ENCODE measurements at regions not wholly inside any gene's neighbourhood (a gene's known extent, or its start where the extent isn't known, plus 50 kb on each side); places are given as distances from the start of the nearest gene placed in this dataset.
"Not testable (repeated sequence)": the region's sequence is repeated elsewhere in the genome, so short reads cannot be mapped to it uniquely, and the experiment has no call there.

DNA sequence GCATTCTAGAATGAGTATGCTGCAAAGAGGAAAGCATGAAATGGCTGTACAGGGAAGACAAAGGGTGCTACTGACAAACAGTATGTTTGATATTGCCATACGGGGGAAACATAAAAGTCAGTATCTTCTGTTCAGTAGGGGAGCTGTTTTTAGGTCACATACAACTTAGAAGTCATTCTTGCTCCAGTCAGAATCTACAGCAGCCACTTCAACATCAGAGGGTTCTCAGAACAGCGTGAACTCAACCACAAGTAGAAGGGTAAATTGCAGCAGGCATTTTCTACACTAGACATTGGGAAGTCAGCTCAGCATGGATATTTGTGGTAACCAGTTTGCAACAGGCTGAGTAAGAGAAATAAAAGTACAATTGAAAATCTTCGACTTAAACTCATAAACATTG lies 1241.8 kb upstream of the GOT2 start:
- no peak for DNase-seq (ENCODE audit: low read depth)
- TF ChIP-seq, protein P1, sequence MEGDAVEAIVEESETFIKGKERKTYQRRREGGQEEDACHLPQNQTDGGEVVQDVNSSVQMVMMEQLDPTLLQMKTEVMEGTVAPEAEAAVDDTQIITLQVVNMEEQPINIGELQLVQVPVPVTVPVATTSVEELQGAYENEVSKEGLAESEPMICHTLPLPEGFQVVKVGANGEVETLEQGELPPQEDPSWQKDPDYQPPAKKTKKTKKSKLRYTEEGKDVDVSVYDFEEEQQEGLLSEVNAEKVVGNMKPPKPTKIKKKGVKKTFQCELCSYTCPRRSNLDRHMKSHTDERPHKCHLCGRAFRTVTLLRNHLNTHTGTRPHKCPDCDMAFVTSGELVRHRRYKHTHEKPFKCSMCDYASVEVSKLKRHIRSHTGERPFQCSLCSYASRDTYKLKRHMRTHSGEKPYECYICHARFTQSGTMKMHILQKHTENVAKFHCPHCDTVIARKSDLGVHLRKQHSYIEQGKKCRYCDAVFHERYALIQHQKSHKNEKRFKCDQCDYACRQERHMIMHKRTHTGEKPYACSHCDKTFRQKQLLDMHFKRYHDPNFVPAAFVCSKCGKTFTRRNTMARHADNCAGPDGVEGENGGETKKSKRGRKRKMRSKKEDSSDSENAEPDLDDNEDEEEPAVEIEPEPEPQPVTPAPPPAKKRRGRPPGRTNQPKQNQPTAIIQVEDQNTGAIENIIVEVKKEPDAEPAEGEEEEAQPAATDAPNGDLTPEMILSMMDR (IDR thresholded peaks at IDR 0.05; ENCODE audit: insufficient read depth, low read depth, low read length): no peak
- no peak overlapping the region for H3K4me3 ChIP-seq (ENCODE audit: low read depth, low read length)

DNA sequence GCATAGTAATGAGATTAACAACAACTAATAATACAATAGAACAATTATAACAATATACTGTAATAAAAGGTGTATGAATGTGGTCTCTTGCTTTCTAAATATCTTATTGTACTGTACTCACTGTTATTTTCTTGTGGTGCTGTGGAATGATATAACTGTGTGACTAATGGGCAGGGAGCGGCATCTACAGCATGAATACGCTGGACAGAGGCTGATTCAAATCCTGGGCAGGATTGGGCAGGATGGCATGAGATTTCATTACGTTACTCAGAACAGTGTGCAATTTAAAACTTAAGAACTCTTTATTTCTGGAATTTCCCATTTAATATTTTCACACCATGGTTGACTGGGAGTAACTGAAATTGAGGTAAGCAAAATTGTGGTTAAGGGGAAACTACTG lies 1239.8 kb upstream of the GOT2 start:
- no peak for DNase-seq (ENCODE audit: low read depth)
- TF ChIP-seq, protein P1 (IDR thresholded peaks at IDR 0.05; ENCODE audit: insufficient read depth, low read depth, low read length): no peak
- H3K4me3 ChIP-seq (ENCODE audit: low read depth, low read length): no peak overlapping the region

DNA sequence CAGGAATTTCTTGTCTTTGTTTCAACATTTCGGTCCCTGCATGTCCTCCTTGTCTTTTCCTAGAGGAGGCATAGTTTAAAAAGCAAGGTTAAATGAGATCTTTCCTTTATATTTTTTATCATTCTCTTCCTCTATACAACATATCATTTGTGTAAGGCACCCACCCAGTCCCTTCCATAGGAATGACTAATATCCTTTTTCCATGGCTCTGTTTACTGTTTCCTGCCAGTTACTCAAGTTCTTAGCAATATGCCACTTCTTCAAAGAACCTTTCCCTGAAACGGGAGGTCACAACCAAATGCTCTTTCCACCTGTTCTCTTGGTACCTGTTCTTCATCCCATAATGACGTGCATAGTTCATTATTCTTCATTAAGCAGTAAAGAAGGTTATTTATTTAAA lies 1237.1 kb upstream of the GOT2 start:
- no peak overlapping the region for H3K4me3 ChIP-seq (ENCODE audit: low read depth, low read length)
- TF ChIP-seq, protein P1 (IDR thresholded peaks at IDR 0.05; ENCODE audit: insufficient read depth, low read depth, low read length): no peak
- DNase-seq (ENCODE audit: low read depth): no peak

DNA sequence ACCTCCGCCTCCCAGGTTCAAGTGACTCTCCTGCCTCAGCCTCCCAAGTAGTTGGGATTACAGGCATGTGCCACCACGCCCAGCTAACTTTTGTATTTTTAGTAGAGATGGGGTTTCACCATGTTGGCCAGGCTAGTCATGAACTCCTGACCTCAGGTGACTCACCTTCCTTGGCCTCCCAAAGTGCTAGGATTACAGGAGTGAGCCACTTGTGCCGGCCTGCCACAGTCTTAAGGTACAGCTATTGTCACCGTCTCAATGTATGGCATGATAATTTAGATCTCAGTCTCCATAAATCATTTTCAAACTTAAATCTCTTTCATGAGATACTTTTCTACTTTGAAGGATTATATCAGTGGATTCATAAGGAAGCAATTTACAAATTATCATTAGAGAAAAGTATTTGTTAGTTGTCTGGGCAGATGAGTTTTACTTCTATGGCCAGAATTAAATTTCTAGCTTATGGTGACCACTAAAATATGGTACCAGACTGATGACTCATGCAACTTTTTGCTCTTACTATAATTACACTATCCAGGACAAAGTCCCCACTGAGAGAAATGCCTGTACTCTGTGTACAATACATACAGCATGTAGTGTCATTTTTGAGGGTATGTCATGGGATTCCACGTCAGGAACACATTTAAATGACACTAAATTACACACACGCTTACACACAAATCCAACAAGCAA lies 1230.3 kb upstream of the GOT2 start:
- TF ChIP-seq, protein P1 (IDR thresholded peaks at IDR 0.05; ENCODE audit: insufficient read depth, low read depth, low read length): no peak
- no peak overlapping the region for H3K4me3 ChIP-seq (ENCODE audit: low read depth, low read length)
- no peak for DNase-seq (ENCODE audit: low read depth)

DNA sequence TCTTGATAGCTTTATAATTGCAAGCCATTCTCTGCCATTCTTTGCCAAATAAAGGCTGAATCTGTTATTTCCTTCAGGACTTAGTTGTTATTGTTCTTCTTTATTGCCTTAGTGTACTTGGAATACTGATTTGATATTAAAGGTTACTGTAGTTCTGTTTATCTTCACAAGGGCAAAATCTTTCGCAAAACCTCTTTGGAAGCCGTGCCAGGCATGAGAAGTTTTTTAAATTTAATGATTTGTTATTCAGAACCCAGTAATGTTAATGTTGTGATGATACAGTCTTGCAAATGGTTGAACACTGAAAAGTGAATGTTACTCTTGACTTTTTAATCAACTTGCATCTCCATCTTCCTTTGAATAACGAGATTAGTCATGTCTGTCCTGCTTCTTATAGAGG lies 1225.2 kb upstream of the GOT2 start:
- no peak overlapping the region for H3K4me3 ChIP-seq (ENCODE audit: low read depth, low read length)
- DNase-seq (ENCODE audit: low read depth): no peak

DNA sequence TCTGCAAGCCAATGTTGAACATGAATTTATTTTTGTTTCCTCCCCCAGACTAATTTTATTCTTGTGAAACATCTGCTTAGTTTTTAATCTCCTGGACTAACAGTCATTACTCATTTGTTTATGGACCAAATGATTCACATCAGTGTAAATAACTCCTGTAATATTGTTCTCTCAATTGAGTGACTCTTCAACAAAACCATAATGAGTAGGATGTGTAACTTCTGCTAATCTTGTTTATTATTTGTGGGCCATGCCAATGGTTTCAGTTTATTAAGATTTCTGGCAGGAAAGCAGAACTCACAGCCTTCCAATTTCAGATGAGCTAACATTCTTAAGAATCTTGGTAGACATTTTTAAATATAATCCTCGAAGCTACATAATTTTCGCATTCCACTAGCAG lies 1216.3 kb upstream of the GOT2 start:
- no peak for DNase-seq (ENCODE audit: low read depth)
- no peak overlapping the region for H3K4me3 ChIP-seq (ENCODE audit: low read depth, low read length)
- TF ChIP-seq, protein P1 (IDR thresholded peaks at IDR 0.05; ENCODE audit: insufficient read depth, low read depth, low read length): no peak

More for the DNA sequence above, 1225.2 kb upstream of the GOT2 start:
- TF ChIP-seq, protein P1 (IDR thresholded peaks at IDR 0.05; ENCODE audit: insufficient read depth, low read depth, low read length): no peak

DNA sequence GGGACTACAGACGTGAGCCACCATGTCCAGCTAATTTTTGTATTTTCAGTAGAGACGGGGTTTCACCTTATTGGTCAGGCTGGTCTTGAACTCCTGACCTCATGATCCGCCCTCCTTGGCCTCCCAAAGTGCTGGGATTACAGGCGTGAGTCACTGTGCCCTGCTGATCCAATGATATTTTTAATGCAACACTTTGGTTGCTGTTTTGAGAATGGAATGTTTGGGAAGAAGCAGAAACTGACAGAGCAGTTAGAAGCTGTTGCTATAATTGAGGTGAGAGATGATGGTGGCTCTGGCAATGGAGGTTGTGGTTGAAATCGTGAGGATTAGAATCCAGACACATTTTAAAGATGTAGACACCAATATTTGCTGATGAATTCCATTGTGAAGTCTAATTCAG lies 1209.9 kb upstream of the GOT2 start:
- DNase-seq (ENCODE audit: low read depth); H3K4me3 ChIP-seq (ENCODE audit: low read depth, low read length): not testable (repeated sequence)

All from fibroblast of villous mesenchyme (primary cell).